ENCODE measurements at regions not wholly inside any gene's neighbourhood (a gene's known extent, or its start where the extent isn't known, plus 50 kb on each side); places are given as distances from the start of the nearest gene placed in this dataset.

- TF ChIP-seq, protein P1, sequence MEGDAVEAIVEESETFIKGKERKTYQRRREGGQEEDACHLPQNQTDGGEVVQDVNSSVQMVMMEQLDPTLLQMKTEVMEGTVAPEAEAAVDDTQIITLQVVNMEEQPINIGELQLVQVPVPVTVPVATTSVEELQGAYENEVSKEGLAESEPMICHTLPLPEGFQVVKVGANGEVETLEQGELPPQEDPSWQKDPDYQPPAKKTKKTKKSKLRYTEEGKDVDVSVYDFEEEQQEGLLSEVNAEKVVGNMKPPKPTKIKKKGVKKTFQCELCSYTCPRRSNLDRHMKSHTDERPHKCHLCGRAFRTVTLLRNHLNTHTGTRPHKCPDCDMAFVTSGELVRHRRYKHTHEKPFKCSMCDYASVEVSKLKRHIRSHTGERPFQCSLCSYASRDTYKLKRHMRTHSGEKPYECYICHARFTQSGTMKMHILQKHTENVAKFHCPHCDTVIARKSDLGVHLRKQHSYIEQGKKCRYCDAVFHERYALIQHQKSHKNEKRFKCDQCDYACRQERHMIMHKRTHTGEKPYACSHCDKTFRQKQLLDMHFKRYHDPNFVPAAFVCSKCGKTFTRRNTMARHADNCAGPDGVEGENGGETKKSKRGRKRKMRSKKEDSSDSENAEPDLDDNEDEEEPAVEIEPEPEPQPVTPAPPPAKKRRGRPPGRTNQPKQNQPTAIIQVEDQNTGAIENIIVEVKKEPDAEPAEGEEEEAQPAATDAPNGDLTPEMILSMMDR (conservative IDR thresholded peaks at IDR 0.05), result no peak
- TF ChIP-seq ZFX (IDR thresholded peaks at IDR 0.05), result no peak
Measured at GRCh38 chr20:9919271-9920014, 80.6 kb upstream of the PAK5 start.
